ENCODE measurements at regions not wholly inside any gene's neighbourhood (a gene's known extent, or its start where the extent isn't known, plus 50 kb on each side); places are given as distances from the start of the nearest gene placed in this dataset.
"Not testable (repeated sequence)": the region's sequence is repeated elsewhere in the genome, so short reads cannot be mapped to it uniquely, and the experiment has no call there.

- intact Hi-C loops (cut with micrococcal nuclease): no loop called here
- Mint-ChIP-seq H3K27ac (no peak overlapping the region), H3K4me3 (no peak overlapping the region), H3K4me1 (ENCODE audit: low read depth) (no peaks in the 10 kb centered on the region), H3K27me3 (peaks cover 5% of the 10 kb centered on the region), H3K9me3 (no peaks in the 10 kb centered on the region), H3K36me3 (ENCODE audit: low read depth) (no peaks in the 10 kb centered on the region)
Measured at GRCh38 chr11:129704831-129705230, 110.8 kb upstream of the TMEM45B start.

- intact Hi-C loops (cut with micrococcal nuclease): no loop called here
- Mint-ChIP-seq H3K4me1 (ENCODE audit: low read depth) (no peaks in the 10 kb centered on the region), H3K27me3 (peaks cover 5% of the 10 kb centered on the region), H3K27ac (no peak overlapping the region), H3K9me3 (no peaks in the 10 kb centered on the region), H3K36me3 (ENCODE audit: low read depth) (no peaks in the 10 kb centered on the region), H3K4me3 (no peak overlapping the region)
Measured at GRCh38 chr11:129705341-129705740, 110.3 kb upstream of the TMEM45B start.

GRCh38 chr11:129705933-129706332 lies 109.7 kb upstream of the TMEM45B start:
- no peaks in the 10 kb centered on the region for H3K4me1 Mint-ChIP-seq (ENCODE audit: low read depth)
- H3K27ac Mint-ChIP-seq: no peak overlapping the region
- no peaks in the 10 kb centered on the region for H3K9me3 Mint-ChIP-seq
- intact Hi-C loops (cut with micrococcal nuclease): no loop called here
- no peak overlapping the region for H3K4me3 Mint-ChIP-seq
- H3K36me3 Mint-ChIP-seq (ENCODE audit: low read depth): no peaks in the 10 kb centered on the region
- peaks cover 4% of the 10 kb centered on the region for H3K27me3 Mint-ChIP-seq

GRCh38 chr11:129709801-129710398 lies 105.7 kb upstream of the TMEM45B start:
- no peak overlapping the region for H3K27ac Mint-ChIP-seq
- intact Hi-C loops (cut with micrococcal nuclease): no loop called here
- no peak overlapping the region for H3K4me3 Mint-ChIP-seq
- H3K27me3 Mint-ChIP-seq: peaks cover 1% of the 10 kb centered on the region
- H3K4me1 Mint-ChIP-seq (ENCODE audit: low read depth): no peaks in the 10 kb centered on the region
- no peaks in the 10 kb centered on the region for H3K36me3 Mint-ChIP-seq (ENCODE audit: low read depth)
- no peaks in the 10 kb centered on the region for H3K9me3 Mint-ChIP-seq

- intact Hi-C loops (cut with micrococcal nuclease): no loop called here
- Mint-ChIP-seq H3K4me3 (no peak overlapping the region), H3K9me3 (no peaks in the 10 kb centered on the region), H3K27ac (no peak overlapping the region), H3K4me1 (ENCODE audit: low read depth) (no peaks in the 10 kb centered on the region), H3K36me3 (ENCODE audit: low read depth) (no peaks in the 10 kb centered on the region), H3K27me3 (peaks cover 3% of the 10 kb centered on the region)
Measured at GRCh38 chr11:129710423-129710822, 105.2 kb upstream of the TMEM45B start.

GRCh38 chr11:129711760-129712159 lies 103.9 kb upstream of the TMEM45B start:
- no peaks in the 10 kb centered on the region for H3K4me1 Mint-ChIP-seq (ENCODE audit: low read depth)
- H3K27ac Mint-ChIP-seq: no peak overlapping the region
- H3K4me3 Mint-ChIP-seq: no peak overlapping the region
- no peaks in the 10 kb centered on the region for H3K36me3 Mint-ChIP-seq (ENCODE audit: low read depth)
- peaks cover 4% of the 10 kb centered on the region for H3K27me3 Mint-ChIP-seq
- intact Hi-C loops (cut with micrococcal nuclease): no loop called here
- no peaks in the 10 kb centered on the region for H3K9me3 Mint-ChIP-seq

- H3K4me3 Mint-ChIP-seq; H3K9me3 Mint-ChIP-seq; H3K36me3 Mint-ChIP-seq (ENCODE audit: low read depth); H3K27ac Mint-ChIP-seq; intact Hi-C loops (cut with micrococcal nuclease); H3K27me3 Mint-ChIP-seq; H3K4me1 Mint-ChIP-seq (ENCODE audit: low read depth): not testable (repeated sequence)
Measured at GRCh38 chr11:129712486-129713240, 103.0 kb upstream of the TMEM45B start.

GRCh38 chr11:129719037-129719436 lies 96.6 kb upstream of the TMEM45B start:
- Mint-ChIP-seq H3K9me3 (no peaks in the 10 kb centered on the region), H3K4me1 (ENCODE audit: low read depth) (no peaks in the 10 kb centered on the region), H3K27ac (no peak overlapping the region), H3K27me3 (peaks cover 4% of the 10 kb centered on the region), H3K4me3 (no peak overlapping the region), H3K36me3 (ENCODE audit: low read depth) (no peaks in the 10 kb centered on the region)
- intact Hi-C loops (cut with micrococcal nuclease): no loop called here

- H3K4me3 Mint-ChIP-seq: no peak overlapping the region
- H3K4me1 Mint-ChIP-seq (ENCODE audit: low read depth): no peaks in the 10 kb centered on the region
- intact Hi-C loops (cut with micrococcal nuclease): no loop called here
- no peaks in the 10 kb centered on the region for H3K36me3 Mint-ChIP-seq (ENCODE audit: low read depth)
- no peaks in the 10 kb centered on the region for H3K9me3 Mint-ChIP-seq
- H3K27me3 Mint-ChIP-seq: peaks cover 3% of the 10 kb centered on the region
- H3K27ac Mint-ChIP-seq: no peak overlapping the region
Measured at GRCh38 chr11:129720156-129720555, 95.5 kb upstream of the TMEM45B start.

- intact Hi-C loops (cut with micrococcal nuclease): no loop called here
- no peaks in the 10 kb centered on the region for H3K36me3 Mint-ChIP-seq (ENCODE audit: low read depth)
- H3K27ac Mint-ChIP-seq: no peak overlapping the region
- no peak overlapping the region for H3K4me3 Mint-ChIP-seq
- H3K4me1 Mint-ChIP-seq (ENCODE audit: low read depth): no peaks in the 10 kb centered on the region
- peaks cover 1% of the 10 kb centered on the region for H3K27me3 Mint-ChIP-seq
- no peaks in the 10 kb centered on the region for H3K9me3 Mint-ChIP-seq
Measured at GRCh38 chr11:129720994-129721393, 94.7 kb upstream of the TMEM45B start.

- Mint-ChIP-seq H3K36me3 (ENCODE audit: low read depth) (no peaks in the 10 kb centered on the region), H3K4me3 (no peak overlapping the region), H3K4me1 (ENCODE audit: low read depth) (no peaks in the 10 kb centered on the region), H3K27ac (no peak overlapping the region), H3K27me3 (no peaks in the 10 kb centered on the region), H3K9me3 (no peaks in the 10 kb centered on the region)
- intact Hi-C loops (cut with micrococcal nuclease): no loop called here
Measured at GRCh38 chr11:129721685-129722084, 94.0 kb upstream of the TMEM45B start.

GRCh38 chr11:129722529-129722928 lies 93.1 kb upstream of the TMEM45B start:
- Mint-ChIP-seq H3K4me1 (ENCODE audit: low read depth) (no peaks in the 10 kb centered on the region), H3K9me3 (no peaks in the 10 kb centered on the region), H3K36me3 (ENCODE audit: low read depth) (no peaks in the 10 kb centered on the region), H3K27ac (no peak overlapping the region), H3K27me3 (no peaks in the 10 kb centered on the region), H3K4me3 (no peak overlapping the region)
- intact Hi-C loops (cut with micrococcal nuclease): no loop called here

- H3K9me3 Mint-ChIP-seq: no peaks in the 10 kb centered on the region
- H3K4me1 Mint-ChIP-seq (ENCODE audit: low read depth): no peaks in the 10 kb centered on the region
- no peak overlapping the region for H3K4me3 Mint-ChIP-seq
- intact Hi-C loops (cut with micrococcal nuclease): no loop called here
- no peaks in the 10 kb centered on the region for H3K36me3 Mint-ChIP-seq (ENCODE audit: low read depth)
- no peak overlapping the region for H3K27ac Mint-ChIP-seq
- peaks cover 3% of the 10 kb centered on the region for H3K27me3 Mint-ChIP-seq
Measured at GRCh38 chr11:129723146-129723760, 92.4 kb upstream of the TMEM45B start.

GRCh38 chr11:129723761-129724162 lies 91.9 kb upstream of the TMEM45B start:
- Mint-ChIP-seq H3K9me3 (no peaks in the 10 kb centered on the region), H3K27me3 (peaks cover 3% of the 10 kb centered on the region), H3K27ac (no peak overlapping the region), H3K36me3 (ENCODE audit: low read depth) (no peaks in the 10 kb centered on the region), H3K4me1 (ENCODE audit: low read depth) (no peaks in the 10 kb centered on the region), H3K4me3 (no peak overlapping the region)
- intact Hi-C loops (cut with micrococcal nuclease): no loop called here

Data from dendritic cell treated with granulocyte-macrophage colony-stimulating factor and Interleukin-4, amounts not matched to agents 40 ng/mL and 50 ng/mL, for 4 days (primary cell).